ENCODE measurements at regions not wholly inside any gene's neighbourhood (a gene's known extent, or its start where the extent isn't known, plus 50 kb on each side); places are given as distances from the start of the nearest gene placed in this dataset.

DNA sequence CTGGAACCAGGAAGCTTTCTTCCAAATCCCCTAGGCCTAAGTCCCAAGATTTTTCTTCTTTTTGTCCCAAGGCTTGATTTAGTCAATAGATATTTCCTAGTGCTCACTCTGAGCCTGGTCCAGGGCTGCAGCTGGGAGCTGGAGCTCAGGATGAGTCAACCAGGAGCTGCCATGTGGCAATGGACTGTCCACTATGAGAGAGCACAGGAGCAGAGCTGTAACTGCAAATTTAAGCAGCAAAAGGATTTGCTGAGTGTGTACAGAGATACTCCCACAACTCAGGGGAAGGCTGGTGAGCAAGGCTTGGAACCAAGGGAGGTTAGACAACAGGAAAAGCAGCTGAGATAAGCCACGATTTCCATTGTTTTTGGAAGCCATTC lies 92.1 kb upstream of the CXCL12 start:
- DNase-seq = no peak

GRCh38 chr10:44478040-44478439 lies 93.1 kb upstream of the CXCL12 start:
- no peak for DNase-seq

- no peak for DNase-seq
Observed at GRCh38 chr10:44478876-44479705, 94.2 kb upstream of the CXCL12 start.

GRCh38 chr10:44492678-44493077 lies 107.8 kb upstream of the CXCL12 start:
- DNase-seq = no peak

GRCh38 chr10:44498222-44498621 lies 113.3 kb upstream of the CXCL12 start:
- DNase-seq = no peak

DNA sequence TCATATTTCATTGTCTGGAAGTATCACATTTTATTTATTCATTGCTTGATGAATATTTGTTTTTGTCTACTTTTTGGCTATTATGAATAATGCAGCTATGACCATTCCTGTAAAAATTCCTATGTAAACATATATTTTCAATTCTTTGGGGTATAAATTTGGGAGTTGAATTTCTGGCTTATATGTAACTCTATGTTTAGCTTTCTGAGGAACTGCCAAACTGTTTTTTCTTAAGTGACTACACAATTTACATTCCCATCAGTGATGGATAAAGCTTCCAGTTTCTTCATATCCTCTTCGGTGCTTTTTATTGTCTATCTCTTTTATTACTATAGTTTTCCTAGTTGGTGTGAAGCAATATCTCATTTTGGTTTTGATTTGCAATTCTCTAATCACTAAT lies 115.6 kb upstream of the CXCL12 start:
- DNase-seq = no peak

DNA sequence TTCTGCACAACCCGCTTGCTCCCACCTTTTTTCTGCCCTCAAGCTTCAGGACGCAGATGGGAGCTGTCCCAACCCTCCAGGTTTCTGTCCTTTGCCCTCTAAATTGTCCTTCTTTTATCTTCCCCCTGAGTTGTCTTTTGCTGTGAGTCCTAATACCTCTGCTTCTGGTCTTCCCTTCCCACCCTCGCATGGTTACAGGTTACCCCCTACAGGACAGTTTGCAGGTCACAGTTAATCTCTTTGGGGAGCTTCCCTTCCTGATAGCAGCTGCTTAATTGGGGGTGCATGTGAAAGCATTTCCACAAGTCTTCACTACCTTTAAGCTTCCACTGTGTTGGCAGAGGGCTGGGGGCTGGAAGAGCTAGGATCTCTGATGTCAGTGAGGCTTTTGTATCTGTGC lies 121.5 kb upstream of the CXCL12 start:
- no peak for DNase-seq

DNA sequence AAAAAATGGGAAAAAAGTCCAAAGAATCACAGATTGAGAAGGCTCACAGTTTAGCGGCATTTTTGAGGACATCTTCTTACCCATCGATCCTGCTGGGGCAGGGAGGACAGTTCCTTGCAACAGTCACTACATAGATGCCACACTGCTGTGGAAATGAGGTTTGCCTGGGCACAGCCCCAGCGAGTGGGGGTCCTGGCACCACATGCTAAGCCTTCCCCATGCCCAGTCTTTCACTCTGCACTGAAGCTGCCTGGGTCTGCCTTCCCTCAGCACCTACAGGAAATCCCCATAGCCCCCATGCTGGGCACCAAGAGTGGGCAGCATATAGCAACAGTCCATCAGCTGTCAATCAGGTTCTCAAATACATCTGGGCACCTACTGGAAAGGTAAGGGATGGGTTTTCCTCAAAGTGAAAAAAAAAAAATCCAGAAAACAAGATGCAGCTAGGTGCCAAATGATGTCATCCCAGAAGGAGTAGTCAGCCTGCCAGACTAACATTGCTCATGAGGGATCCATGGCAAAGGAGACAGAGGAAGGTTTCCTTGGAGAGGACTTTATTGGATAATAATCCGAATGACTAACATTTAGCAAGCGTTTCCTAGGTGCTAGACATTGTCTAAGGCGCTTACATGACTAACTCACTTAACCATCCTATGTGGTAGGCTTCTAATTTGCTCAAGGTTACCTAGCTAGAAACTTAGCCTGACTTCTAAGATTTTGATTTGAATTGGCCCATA lies 125.7 kb upstream of the CXCL12 start:
- DNase-seq = no peak

GRCh38 chr10:44511166-44511565 lies 126.3 kb upstream of the CXCL12 start:
- DNase-seq = no peak

- DNase-seq = no peak
Observed at GRCh38 chr10:44511601-44512000, 126.7 kb upstream of the CXCL12 start.

GRCh38 chr10:44512431-44513022 lies 127.6 kb upstream of the CXCL12 start:
- DNase-seq = no peak

DNA sequence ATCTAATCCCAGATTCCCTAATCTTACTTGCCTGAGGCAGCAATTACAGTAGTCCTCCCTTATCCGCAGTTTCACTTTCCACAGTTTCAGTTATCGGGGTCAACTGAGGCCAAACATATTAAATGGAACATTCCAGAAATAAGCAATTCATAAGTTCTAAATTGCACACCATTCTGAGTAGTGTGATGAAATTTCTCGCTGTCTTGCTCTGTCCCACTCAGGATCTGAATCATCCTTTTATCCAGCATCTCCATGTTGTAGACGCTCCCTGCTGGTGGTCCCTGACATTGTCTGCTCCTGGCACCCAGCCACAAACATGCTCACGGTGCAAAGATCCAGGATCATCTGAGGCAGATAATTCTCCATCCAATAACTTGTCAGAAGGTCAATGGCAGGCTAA lies 128.7 kb upstream of the CXCL12 start:
- no peak for DNase-seq

- no peak for DNase-seq
Observed at GRCh38 chr10:44516891-44517290, 132.0 kb upstream of the CXCL12 start.

DNA sequence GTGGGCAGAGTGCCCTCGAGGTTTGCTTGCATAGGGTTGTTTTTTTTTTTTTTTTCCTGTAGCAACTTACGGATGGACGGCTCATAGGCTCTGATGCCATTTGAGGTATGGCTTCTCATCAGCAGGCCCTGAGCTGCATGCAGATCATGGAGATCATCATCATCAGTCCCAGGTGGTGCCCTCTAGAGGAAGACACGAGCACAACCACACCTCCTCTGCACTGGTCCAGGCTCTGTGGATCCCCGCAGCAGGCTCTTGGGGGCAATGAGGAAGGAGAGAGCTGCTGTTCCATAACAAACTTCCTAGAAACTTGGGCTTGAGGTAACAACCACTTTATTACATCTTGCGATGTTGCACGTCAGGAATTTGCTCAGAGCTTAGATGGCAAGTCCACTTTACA lies 132.7 kb upstream of the CXCL12 start:
- no peak for DNase-seq

DNA sequence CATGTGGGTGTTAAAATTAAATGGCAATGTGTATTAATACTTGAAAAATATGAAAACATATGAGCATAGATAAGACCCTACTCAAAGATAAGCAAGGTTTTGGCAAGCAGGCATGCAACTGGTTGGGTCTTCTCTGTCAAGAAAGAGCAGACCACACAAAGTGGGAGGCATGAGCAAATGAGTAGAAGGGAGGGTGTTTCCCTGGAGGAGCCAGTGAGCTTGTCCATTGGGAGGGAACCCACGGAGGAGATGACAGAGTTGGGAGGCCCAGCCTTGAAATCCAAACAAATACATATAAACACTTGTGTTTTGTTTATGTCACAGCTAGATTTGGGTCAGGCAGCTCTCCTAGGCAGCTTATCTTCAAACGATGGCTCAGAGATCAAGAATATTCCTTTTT lies 134.5 kb upstream of the CXCL12 start:
- no peak for DNase-seq

DNA sequence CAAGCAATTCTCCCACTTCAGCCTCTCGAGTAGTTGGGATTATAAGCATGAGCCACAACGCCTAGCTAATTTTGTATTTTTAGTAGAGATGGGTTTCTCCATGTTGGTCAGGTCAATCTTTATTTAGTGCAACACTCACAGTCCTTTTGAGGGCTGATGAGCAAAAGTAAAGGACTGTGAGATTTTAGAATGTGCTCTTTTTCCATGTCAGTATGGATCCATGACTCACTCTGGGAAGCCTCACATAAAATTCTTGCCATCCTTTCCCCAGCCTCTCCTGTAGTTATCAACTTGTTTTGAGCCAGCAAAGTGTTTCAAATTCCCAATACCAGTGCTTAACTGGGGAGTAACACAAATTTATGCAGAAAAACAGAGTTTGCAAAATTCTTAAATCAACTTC lies 135.8 kb upstream of the CXCL12 start:
- no peak for DNase-seq

- DNase-seq = no peak
Observed at GRCh38 chr10:44539178-44539577, 154.3 kb upstream of the CXCL12 start.

DNA sequence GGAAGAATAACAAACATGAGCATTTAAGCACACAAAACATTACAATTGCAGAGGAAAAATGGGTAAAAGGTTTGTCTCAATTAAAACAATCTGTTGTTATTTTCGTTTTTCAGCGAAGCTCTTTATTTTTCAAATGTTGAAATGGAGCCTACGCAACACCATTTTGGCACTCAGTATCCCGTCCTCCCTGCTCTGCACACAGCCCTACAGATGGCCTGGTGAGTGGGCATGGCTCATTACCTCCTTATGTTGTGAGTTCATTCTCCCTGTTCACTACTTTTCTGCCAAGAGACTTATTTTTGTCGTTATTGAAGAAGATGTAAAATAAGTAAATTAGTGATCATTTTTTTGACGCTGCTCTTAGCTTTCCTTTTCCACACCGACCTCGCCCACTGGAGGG lies 167.8 kb upstream of the CXCL12 start:
- no peak for DNase-seq

GRCh38 chr10:44557596-44558191 lies 172.8 kb upstream of the CXCL12 start:
- no peak for DNase-seq

GRCh38 chr10:44558521-44558920 lies 173.6 kb upstream of the CXCL12 start:
- no peak for DNase-seq

- no peak for DNase-seq
Observed at GRCh38 chr10:44564361-44564760, 179.5 kb upstream of the CXCL12 start.

DNA sequence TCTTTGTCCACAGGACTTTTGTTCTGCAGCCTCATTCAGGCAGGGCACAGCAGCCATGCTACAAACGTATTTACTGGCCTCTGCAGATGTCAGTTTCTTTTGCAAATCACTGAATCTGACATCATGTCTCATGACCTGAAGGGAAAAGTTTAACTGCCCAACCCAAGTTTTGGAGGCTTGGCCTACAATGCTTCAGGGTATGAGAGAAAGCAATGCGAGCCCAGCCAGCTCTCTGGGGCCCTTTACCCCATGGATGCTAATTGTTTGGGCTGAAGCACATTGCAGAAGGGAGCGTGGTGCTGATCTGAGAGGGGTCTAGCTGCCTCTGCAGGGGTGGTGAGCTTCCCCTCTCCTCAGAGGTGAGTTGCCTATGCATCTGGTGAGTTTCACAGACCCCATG lies 179.9 kb upstream of the CXCL12 start:
- DNase-seq = no peak

- no peak for DNase-seq
Observed at GRCh38 chr10:44566786-44567185, 181.9 kb upstream of the CXCL12 start.

- DNase-seq = no peak
Observed at GRCh38 chr10:44567471-44567870, 182.6 kb upstream of the CXCL12 start.
